Neural cell (in vitro differentiated cells): ENCODE measurements at regions not wholly inside any gene's neighbourhood (a gene's known extent, or its start where the extent isn't known, plus 50 kb on each side); places are given as distances from the start of the nearest gene placed in this dataset.

Source experiments
- EP300 ChIP-seq: fragments of 450-650 bp; conservative IDR thresholded peaks from 2 replicates; pipeline ENCODE4 v1.6.1; 2014; ENCODE audit warnings: antibody characterized with exemption, mild to moderate bottlenecking, moderate library complexity; ENCODE audit not compliant: poor library complexity, severe bottlenecking
- EZH2 ChIP-seq: fragments of 200-600, 300-800 bp; shearing (Covaris generic), sonication (generic); IDR thresholded peaks from 2 replicates; pipeline ENCODE4 v1.6.1; 2014; ENCODE audit warnings: antibody characterized with exemption, low read length, borderline replicate concordance, mild to moderate bottlenecking; ENCODE audit not compliant: insufficient read depth, poor library complexity, severe bottlenecking
- POLR2AphosphoS5 ChIP-seq: IDR thresholded peaks from 2 replicates; pipeline ENCODE4 v1.6.1; 2012
- RAD21 ChIP-seq: fragments of 450-650 bp; conservative IDR thresholded peaks from 2 replicates; pipeline ENCODE4 v1.6.1; 2014; ENCODE audit warnings: antibody characterized with exemption, mild to moderate bottlenecking, moderate library complexity
- TAF1 ChIP-seq: IDR thresholded peaks from 2 replicates; pipeline ENCODE4 v1.6.1; 2012; ENCODE audit warnings: low read depth
- TF ChIP-seq, protein P1 (sequence below): IDR thresholded peaks from 2 replicates; pipeline ENCODE4 v1.6.1; 2012; ENCODE audit warnings: borderline replicate concordance
- TF ChIP-seq, protein P2 (sequence below): fragments of 450-650 bp; IDR thresholded peaks from 2 replicates; pipeline ENCODE4 v1.5.1; 2014; ENCODE audit warnings: antibody characterized with exemption, mild to moderate bottlenecking, moderate library complexity; ENCODE audit not compliant: poor library complexity, severe bottlenecking

DNA sequence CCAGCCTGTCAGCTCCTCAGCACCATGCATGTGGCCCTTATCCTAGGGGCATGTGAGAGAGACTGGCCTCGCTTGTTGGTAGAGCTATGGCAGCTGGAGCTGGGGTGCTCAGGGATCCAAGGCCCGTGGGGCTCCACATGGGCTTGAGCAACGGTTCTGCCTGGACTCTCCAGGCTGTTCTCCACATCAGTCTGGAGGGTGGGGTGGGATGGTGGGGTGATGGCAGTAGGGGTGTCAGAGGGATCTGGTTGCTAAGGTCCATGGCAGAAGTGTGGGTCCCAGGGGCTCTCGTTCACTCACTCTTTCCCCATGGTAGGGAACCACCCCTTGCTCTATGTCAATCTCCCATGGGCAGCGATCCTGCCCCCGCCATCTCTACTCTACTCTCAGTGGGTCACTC is 622.6 kb downstream of the LRFN5 start:
- TF ChIP-seq, protein P1, sequence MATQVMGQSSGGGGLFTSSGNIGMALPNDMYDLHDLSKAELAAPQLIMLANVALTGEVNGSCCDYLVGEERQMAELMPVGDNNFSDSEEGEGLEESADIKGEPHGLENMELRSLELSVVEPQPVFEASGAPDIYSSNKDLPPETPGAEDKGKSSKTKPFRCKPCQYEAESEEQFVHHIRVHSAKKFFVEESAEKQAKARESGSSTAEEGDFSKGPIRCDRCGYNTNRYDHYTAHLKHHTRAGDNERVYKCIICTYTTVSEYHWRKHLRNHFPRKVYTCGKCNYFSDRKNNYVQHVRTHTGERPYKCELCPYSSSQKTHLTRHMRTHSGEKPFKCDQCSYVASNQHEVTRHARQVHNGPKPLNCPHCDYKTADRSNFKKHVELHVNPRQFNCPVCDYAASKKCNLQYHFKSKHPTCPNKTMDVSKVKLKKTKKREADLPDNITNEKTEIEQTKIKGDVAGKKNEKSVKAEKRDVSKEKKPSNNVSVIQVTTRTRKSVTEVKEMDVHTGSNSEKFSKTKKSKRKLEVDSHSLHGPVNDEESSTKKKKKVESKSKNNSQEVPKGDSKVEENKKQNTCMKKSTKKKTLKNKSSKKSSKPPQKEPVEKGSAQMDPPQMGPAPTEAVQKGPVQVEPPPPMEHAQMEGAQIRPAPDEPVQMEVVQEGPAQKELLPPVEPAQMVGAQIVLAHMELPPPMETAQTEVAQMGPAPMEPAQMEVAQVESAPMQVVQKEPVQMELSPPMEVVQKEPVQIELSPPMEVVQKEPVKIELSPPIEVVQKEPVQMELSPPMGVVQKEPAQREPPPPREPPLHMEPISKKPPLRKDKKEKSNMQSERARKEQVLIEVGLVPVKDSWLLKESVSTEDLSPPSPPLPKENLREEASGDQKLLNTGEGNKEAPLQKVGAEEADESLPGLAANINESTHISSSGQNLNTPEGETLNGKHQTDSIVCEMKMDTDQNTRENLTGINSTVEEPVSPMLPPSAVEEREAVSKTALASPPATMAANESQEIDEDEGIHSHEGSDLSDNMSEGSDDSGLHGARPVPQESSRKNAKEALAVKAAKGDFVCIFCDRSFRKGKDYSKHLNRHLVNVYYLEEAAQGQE, result no peak
- TF ChIP-seq, protein P2, sequence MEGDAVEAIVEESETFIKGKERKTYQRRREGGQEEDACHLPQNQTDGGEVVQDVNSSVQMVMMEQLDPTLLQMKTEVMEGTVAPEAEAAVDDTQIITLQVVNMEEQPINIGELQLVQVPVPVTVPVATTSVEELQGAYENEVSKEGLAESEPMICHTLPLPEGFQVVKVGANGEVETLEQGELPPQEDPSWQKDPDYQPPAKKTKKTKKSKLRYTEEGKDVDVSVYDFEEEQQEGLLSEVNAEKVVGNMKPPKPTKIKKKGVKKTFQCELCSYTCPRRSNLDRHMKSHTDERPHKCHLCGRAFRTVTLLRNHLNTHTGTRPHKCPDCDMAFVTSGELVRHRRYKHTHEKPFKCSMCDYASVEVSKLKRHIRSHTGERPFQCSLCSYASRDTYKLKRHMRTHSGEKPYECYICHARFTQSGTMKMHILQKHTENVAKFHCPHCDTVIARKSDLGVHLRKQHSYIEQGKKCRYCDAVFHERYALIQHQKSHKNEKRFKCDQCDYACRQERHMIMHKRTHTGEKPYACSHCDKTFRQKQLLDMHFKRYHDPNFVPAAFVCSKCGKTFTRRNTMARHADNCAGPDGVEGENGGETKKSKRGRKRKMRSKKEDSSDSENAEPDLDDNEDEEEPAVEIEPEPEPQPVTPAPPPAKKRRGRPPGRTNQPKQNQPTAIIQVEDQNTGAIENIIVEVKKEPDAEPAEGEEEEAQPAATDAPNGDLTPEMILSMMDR, result no peak
- no peak for TF ChIP-seq TAF1
- no peak for TF ChIP-seq POLR2AphosphoS5
- no peak for TF ChIP-seq EZH2
- no peak for TF ChIP-seq EP300
- TF ChIP-seq RAD21, result no peak
